ENCODE measurements at regions not wholly inside any gene's neighbourhood (a gene's known extent, or its start where the extent isn't known, plus 50 kb on each side); places are given as distances from the start of the nearest gene placed in this dataset.

DNA sequence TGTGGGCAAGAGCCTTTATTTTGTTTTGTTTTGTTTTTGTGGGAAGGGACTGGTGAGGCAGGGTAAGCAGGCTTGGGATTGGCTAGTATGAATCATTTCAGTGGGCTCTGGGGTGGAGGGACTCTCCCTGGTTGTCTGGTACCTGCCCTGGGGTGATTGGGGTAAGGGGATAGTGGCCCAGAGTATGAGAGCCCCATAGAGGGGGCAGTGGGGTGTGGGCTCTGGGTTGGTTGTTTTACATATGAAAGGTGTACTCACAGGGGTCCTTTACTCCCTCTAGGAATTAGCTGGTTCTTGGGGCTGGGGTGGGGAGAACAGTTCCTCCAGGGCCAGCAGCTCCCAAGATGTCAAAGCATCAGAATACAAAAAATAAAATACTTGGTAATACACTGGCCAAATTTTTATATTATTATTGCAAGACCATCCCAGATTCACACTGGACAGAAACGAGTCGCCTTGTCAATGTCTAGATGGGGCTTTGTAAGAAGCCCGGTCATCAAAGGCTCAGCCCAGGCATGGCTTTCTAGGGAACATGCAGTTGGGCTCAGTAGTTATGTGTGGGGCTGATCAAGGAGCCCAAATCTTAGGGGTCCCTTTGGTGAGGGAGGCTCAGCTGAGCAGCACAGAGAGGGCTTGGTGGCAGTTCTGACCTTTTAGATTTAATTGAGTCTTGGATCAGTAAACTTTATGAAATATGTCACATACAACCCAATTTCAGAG is 190.5 kb downstream of the NXNL2 start:
- Histone ChIP-seq H2AFZ (ENCODE audit: low read length) (no peak overlapping the region), H3K9ac (replicated peaks in 1 of 4; ENCODE audit: extremely low read depth in 1 of 4, low read depth in 3 of 4, low read length in 3 of 4) (no peak overlapping the region), H3K4me3 (ENCODE audit: extremely low read depth in 1 of 4, insufficient read depth in 2 of 4, low read depth in 3 of 4, low read length in 4 of 4) (no peak overlapping the region), H2BK120ac (replicated peaks; ENCODE audit: low read depth, low read length) (no peak overlapping the region), H3K18ac (ENCODE audit: extremely low read depth, low read length) (no peak overlapping the region), H4K91ac (replicated peaks; ENCODE audit: insufficient read length, low read length) (no peak overlapping the region), H3K36me3 (ENCODE audit: control insufficient read depth in 2 of 4, insufficient read depth in 4 of 4, low read length in 3 of 4) (no peaks in the 10 kb centered on the region), H4K5ac (ENCODE audit: insufficient read length, low read depth, low read length) (no peak overlapping the region), H3K27me3 (replicated peaks in 1 of 4; ENCODE audit: control insufficient read depth in 3 of 4, extremely low read depth in 1 of 4, insufficient read depth in 3 of 4, low read length in 3 of 4) (no peaks in the 10 kb centered on the region), H2BK5ac (ENCODE audit: low read depth, low read length) (no peak overlapping the region), H3K9me3 (ENCODE audit: insufficient read depth in 2 of 2, low read depth in 1 of 2, low read length in 1 of 2) (peaks cover 0 to under 1% of the 10 kb centered on the region in 2 experiments; a peak in 1 of 4 replicates), H3K4me1 (replicated peaks in 1 of 4; ENCODE audit: control insufficient read depth in 3 of 4, insufficient read depth in 4 of 4, low read length in 3 of 4) (peaks cover 0 to 2% (median 0%) of the 10 kb centered on the region in 4 experiments; a peak in 1 of 7 replicates), H2BK12ac (ENCODE audit: low read depth, low read length) (no peak overlapping the region), H3K23ac (ENCODE audit: insufficient read length) (no peak overlapping the region), H2BK15ac (ENCODE audit: low read length) (no peak overlapping the region), H3K23me2 (ENCODE audit: low read depth, low read length) (peaks cover 4% of the 10 kb centered on the region; the same call in 1 of the 2 replicates), H3K14ac (ENCODE audit: insufficient read length) (no peak overlapping the region), H4K8ac (ENCODE audit: extremely low read depth, insufficient read depth, low read length) (no peak overlapping the region), H3K79me1 (ENCODE audit: low read depth, low read length) (no peaks in the 10 kb centered on the region), H3K4me2 (ENCODE audit: insufficient read depth in 1 of 2, low read depth in 2 of 2, low read length in 2 of 2) (no peak overlapping the region), H3K79me2 (ENCODE audit: control insufficient read depth in 1 of 2, insufficient read depth in 2 of 2, low read length in 2 of 2) (no peaks in the 10 kb centered on the region), H2AK5ac (ENCODE audit: low read depth, low read length) (no peak overlapping the region), H3K4ac (replicated peaks; ENCODE audit: insufficient read length, low read depth, low read length) (no peak overlapping the region), H3K27ac (ENCODE audit: low read depth, low read length) (no peak overlapping the region), H4K20me1 (replicated peaks in 1 of 2; ENCODE audit: control insufficient read depth in 1 of 2, insufficient read depth in 2 of 2, low read length in 2 of 2) (peaks cover 0 to 3% of the 10 kb centered on the region in 2 experiments), H2BK20ac (ENCODE audit: low read length) (no peak overlapping the region), H3K56ac (replicated peaks; ENCODE audit: insufficient read length, low read depth, low read length) (no peak overlapping the region)
- ChIA-PET POLR2A (ENCODE audit: partially characterized antibody) (interaction anchor here (0.6 kb wide), 1 partner anchor 1416 kb away, joined by 3 read pairs; no protein-coding TSS in a partner anchor), CTCF (ENCODE audit: partially characterized antibody) (no interaction called here)
- no peak for FAIRE-seq
- DNase-seq (ENCODE audit: low read depth in 1 of 2, low spot score in 2 of 2) = no peak
- WGBS, 2 experiments (ENCODE audit: extremely low coverage in 1 of 2, insufficient coverage in 1 of 2, insufficient read length in 1 of 2, insufficient replicate concordance in 2 of 2, low coverage in 1 of 2, low lambda C conversion rate in 2 of 2, missing lambda C conversion rate in 1 of 2) = 98% methylated on average over 3 of the region's 3 CpGs; no CpG with 5 or more reads in 1 of the 2 experiments
- TF ChIP-seq NRF1 (IDR thresholded peaks at IDR 0.05; ENCODE audit: low read depth, low read length) (no peak), NANOG (IDR thresholded peaks at IDR 0.05; ENCODE audit: insufficient read depth, low read depth, low read length, poor library complexity, severe bottlenecking) (no peak), SAP30 (IDR thresholded peaks at IDR 0.05; ENCODE audit: insufficient read depth, insufficient replicate concordance, low read length) (no peak), PHF8 (conservative IDR thresholded peaks at IDR 0.05; ENCODE audit: low read depth, low read length) (no peak), JUN (IDR thresholded peaks at IDR 0.05; ENCODE audit: low read depth, low read length) (no peak), BCL11A (IDR thresholded peaks at IDR 0.05; ENCODE audit: low read depth in 2 of 2, low read length in 2 of 2) (no peak), RBBP5 (IDR thresholded peaks at IDR 0.05; ENCODE audit: borderline replicate concordance, low read depth, low read length) (no peak), SRF (IDR thresholded peaks at IDR 0.05; ENCODE audit: low read depth, low read length) (no peak), EP300 (IDR thresholded peaks at IDR 0.05; ENCODE audit: borderline replicate concordance in 1 of 2, low read depth in 2 of 2, low read length in 2 of 2) (no peak), MAFK (IDR thresholded peaks at IDR 0.05; ENCODE audit: low read depth, low read length) (no peak)
- TF ChIP-seq, protein P1, sequence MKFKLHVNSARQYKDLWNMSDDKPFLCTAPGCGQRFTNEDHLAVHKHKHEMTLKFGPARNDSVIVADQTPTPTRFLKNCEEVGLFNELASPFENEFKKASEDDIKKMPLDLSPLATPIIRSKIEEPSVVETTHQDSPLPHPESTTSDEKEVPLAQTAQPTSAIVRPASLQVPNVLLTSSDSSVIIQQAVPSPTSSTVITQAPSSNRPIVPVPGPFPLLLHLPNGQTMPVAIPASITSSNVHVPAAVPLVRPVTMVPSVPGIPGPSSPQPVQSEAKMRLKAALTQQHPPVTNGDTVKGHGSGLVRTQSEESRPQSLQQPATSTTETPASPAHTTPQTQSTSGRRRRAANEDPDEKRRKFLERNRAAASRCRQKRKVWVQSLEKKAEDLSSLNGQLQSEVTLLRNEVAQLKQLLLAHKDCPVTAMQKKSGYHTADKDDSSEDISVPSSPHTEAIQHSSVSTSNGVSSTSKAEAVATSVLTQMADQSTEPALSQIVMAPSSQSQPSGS (IDR thresholded peaks at IDR 0.05; ENCODE audit: low read length) = no peak

Data from H1 (cell line).